CD4-positive, alpha-beta memory T cell (primary cell): ENCODE measurements at regions not wholly inside any gene's neighbourhood (a gene's known extent, or its start where the extent isn't known, plus 50 kb on each side); places are given as distances from the start of the nearest gene placed in this dataset.

Experiments
- CTCF ChIA-PET: fragments of 350-600 bp; sonication (Branson Sonifier 250); formaldehyde crosslinking; loops from one replicate; lab custom pipeline; 2021; ENCODE audit warnings: inconsistent platforms; ENCODE audit not compliant: partially characterized antibody; lab: Charles Lee
- POLR2A ChIA-PET: fragments of 350-600 bp; sonication (Branson Sonifier 250); formaldehyde crosslinking; loops from one replicate; lab custom pipeline; 2021; ENCODE audit not compliant: partially characterized antibody; lab: Charles Lee
- DNase-seq, 5 donors: peaks; one replicate each; pipeline versions ENCODE4 v3.0.0 to v3.0.0-alpha.2; 2020 to 2022; ENCODE audit warnings: mixed read lengths in 1 of 5
- H3K27ac ChIP-seq: one replicate; pipeline ENCODE4 v1.7.0; 2013; ENCODE audit warnings: low read depth, low read length
- H3K27me3 ChIP-seq: 2 replicates; pipeline ENCODE4 v1.7.0; 2013; ENCODE audit warnings: mild to moderate bottlenecking, low read length, moderate library complexity; ENCODE audit not compliant: insufficient read depth
- H3K36me3 ChIP-seq: 2 replicates; pipeline ENCODE4 v1.7.0; 2013; ENCODE audit warnings: mild to moderate bottlenecking, low read length, moderate library complexity; ENCODE audit not compliant: insufficient read depth
- H3K4me1 ChIP-seq: 2 replicates; pipeline ENCODE4 v1.7.0; 2013; ENCODE audit warnings: mild to moderate bottlenecking, low read length, moderate library complexity; ENCODE audit not compliant: insufficient read depth
- H3K4me3 ChIP-seq, 2 donors: one replicate each; pipeline ENCODE4 v1.7.0; 2013; ENCODE audit warnings: low read length in 2 of 2, mild to moderate bottlenecking in 1 of 2
- H3K9me3 ChIP-seq, 2 donors: one replicate each; pipeline ENCODE4 v1.7.0; 2013; ENCODE audit warnings: low read length in 2 of 2, control low read depth in 1 of 2; ENCODE audit not compliant: control insufficient read depth in 1 of 2
- H3K27ac Mint-ChIP-seq, 7 donors: one replicate each; pipeline ENCODE4 v1.8.0; 2020 to 2021; ENCODE audit warnings: mixed read lengths in 7 of 7, mild to moderate bottlenecking in 6 of 7, inconsistent platforms in 3 of 7, moderate library complexity in 3 of 7
- H3K27me3 Mint-ChIP-seq, 2 donors: one replicate each; pipeline ENCODE4 v1.8.0; 2020 to 2021; ENCODE audit warnings: mixed read lengths in 2 of 2
- H3K36me3 Mint-ChIP-seq, 2 donors: one replicate each; pipeline ENCODE4 v1.8.0; 2020 to 2021; ENCODE audit warnings: mixed read lengths in 2 of 2, inconsistent platforms in 1 of 2, mild to moderate bottlenecking in 1 of 2
- H3K4me1 Mint-ChIP-seq, 4 donors: one replicate each; pipeline ENCODE4 v1.8.0; 2020 to 2021; ENCODE audit warnings: mixed read lengths in 4 of 4, mild to moderate bottlenecking in 1 of 4
- H3K4me3 Mint-ChIP-seq, 8 donors: one replicate each; pipeline ENCODE4 v1.8.0; 2020 to 2021; ENCODE audit warnings: mixed read lengths in 8 of 8, mild to moderate bottlenecking in 7 of 8, moderate library complexity in 6 of 8, inconsistent platforms in 3 of 8
- H3K9me3 Mint-ChIP-seq, 8 donors: one replicate each; pipeline ENCODE4 v1.8.0; 2020 to 2021; ENCODE audit warnings: mixed read lengths in 8 of 8, mild to moderate bottlenecking in 5 of 8, inconsistent platforms in 3 of 8, moderate library complexity in 1 of 8
- intact Hi-C: fragments of 100-400 bp; cut with micrococcal nuclease; formaldehyde crosslinking; loops from one replicate; pipeline ENCODE4 v1.15.1; 2023

GRCh38 chr6:157756708-157757429 lies 66.2 kb upstream of the SNX9 start:
- peaks cover 28 to 74% (median 40%) of the 10 kb centered on the region in 4 donors for H3K4me1 Mint-ChIP-seq
- no peaks in the 10 kb centered on the region for H3K9me3 Mint-ChIP-seq
- no peaks in the 10 kb centered on the region for H3K36me3 ChIP-seq
- no peak overlapping the region for H3K27ac ChIP-seq
- peaks cover 6 to 7% of the 10 kb centered on the region in 2 donors for H3K27me3 Mint-ChIP-seq
- H3K4me3 Mint-ChIP-seq = peak overlapping the region in 5 of 8 donors; percentile 6 to 64 (median 39)
- H3K27me3 ChIP-seq = peaks cover 5% of the 10 kb centered on the region
- H3K27ac Mint-ChIP-seq = peak overlapping the region; percentile 11 to 88 (median 73)
- POLR2A ChIA-PET = interaction anchor here (0.8 to 3.7 kb wide), 4 partner anchors 10 to 270 kb away, joined by 3 to 17 read pairs (median 4); no protein-coding TSS in a partner anchor
- CTCF ChIA-PET = interaction anchor here (0.6 to 12.5 kb wide), 52 partner anchors 9 to 322 kb away, joined by 3 to 314 read pairs (median 4); partner anchors contain the start of gene SYNJ2
- peaks cover 43% of the 10 kb centered on the region for H3K4me1 ChIP-seq
- H3K36me3 Mint-ChIP-seq = no peaks in the 10 kb centered on the region
- intact Hi-C loops = loop anchor here (1.0 kb wide), 3 partner anchors 7 to 315 kb away; no protein-coding TSS in a partner anchor
- no peaks in the 10 kb centered on the region for H3K9me3 ChIP-seq
- H3K4me3 ChIP-seq = no peak overlapping the region
- peak; percentile 74 to 80 (median 76) for DNase-seq

- Histone ChIP-seq H3K4me1 (peaks cover 49% of the 10 kb centered on the region), H3K4me3 (no peak overlapping the region), H3K27me3 (peaks cover 5% of the 10 kb centered on the region), H3K27ac (no peak overlapping the region), H3K36me3 (no peaks in the 10 kb centered on the region), H3K9me3 (no peaks in the 10 kb centered on the region)
- intact Hi-C loops = no loop called here
- DNase-seq = no peak
- Mint-ChIP-seq H3K4me3 (no peak overlapping the region), H3K27ac (peak overlapping the region in 6 of 7 donors; percentile 24 to 90 (median 74)), H3K9me3 (no peaks in the 10 kb centered on the region), H3K27me3 (peaks cover 6 to 7% of the 10 kb centered on the region in 2 donors), H3K36me3 (no peaks in the 10 kb centered on the region), H3K4me1 (peaks cover 31 to 83% (median 47%) of the 10 kb centered on the region in 4 donors)
- ChIA-PET POLR2A (interaction anchor here (0.8 to 3.7 kb wide), 3 partner anchors 9 to 128 kb away, joined by 3 to 17 read pairs (median 3); no protein-coding TSS in a partner anchor), CTCF (interaction anchor here (0.6 to 12.5 kb wide), 39 partner anchors 8 to 316 kb away, joined by 3 to 314 read pairs (median 5); partner anchors contain the start of gene SYNJ2)
Observed at GRCh38 chr6:157757430-157758403, 65.3 kb upstream of the SNX9 start.

GRCh38 chr6:157758516-157759023 lies 64.5 kb upstream of the SNX9 start:
- intact Hi-C loops = no loop called here
- H3K4me3 Mint-ChIP-seq = no peak overlapping the region
- ChIA-PET CTCF (interaction anchor here (1.9 to 12.5 kb wide), 3 partner anchors 118 to 315 kb away, joined by 5 to 314 read pairs (median 7); no protein-coding TSS in a partner anchor), POLR2A (interaction anchor here (3.7 kb wide), 1 partner anchor 115 kb away, joined by 17 read pairs; no protein-coding TSS in a partner anchor)
- Histone ChIP-seq H3K4me3 (no peak overlapping the region), H3K27ac (no peak overlapping the region), H3K27me3 (peaks cover 5% of the 10 kb centered on the region), H3K36me3 (no peaks in the 10 kb centered on the region), H3K9me3 (no peaks in the 10 kb centered on the region), H3K4me1 (peaks cover 58% of the 10 kb centered on the region)
- H3K27me3 Mint-ChIP-seq = peaks cover 6% of the 10 kb centered on the region in 2 donors
- no peaks in the 10 kb centered on the region for H3K36me3 Mint-ChIP-seq
- H3K4me1 Mint-ChIP-seq = peaks cover 37 to 89% (median 54%) of the 10 kb centered on the region in 4 donors
- peak overlapping the region; percentile 24 to 90 (median 38) for H3K27ac Mint-ChIP-seq
- DNase-seq = no peak
- H3K9me3 Mint-ChIP-seq = no peaks in the 10 kb centered on the region

- peak overlapping the region in 4 of 7 donors; percentile 17 to 75 (median 56) for H3K27ac Mint-ChIP-seq
- Histone ChIP-seq H3K4me1 (peaks cover 63% of the 10 kb centered on the region), H3K27ac (no peak overlapping the region), H3K9me3 (no peaks in the 10 kb centered on the region), H3K36me3 (no peaks in the 10 kb centered on the region), H3K4me3 (no peak overlapping the region), H3K27me3 (peaks cover 5% of the 10 kb centered on the region)
- intact Hi-C loops = no loop called here
- POLR2A ChIA-PET = interaction anchor here (1.0 kb wide), 1 partner anchor 10 kb away, joined by 3 read pairs; no protein-coding TSS in a partner anchor
- CTCF ChIA-PET = interaction anchor here (0.7 to 12.5 kb wide), 7 partner anchors 10 to 315 kb away, joined by 3 to 314 read pairs (median 5); no protein-coding TSS in a partner anchor
- H3K4me1 Mint-ChIP-seq = peaks cover 42 to 89% (median 58%) of the 10 kb centered on the region in 4 donors
- no peaks in the 10 kb centered on the region for H3K9me3 Mint-ChIP-seq
- H3K27me3 Mint-ChIP-seq = peaks cover 5% of the 10 kb centered on the region in 2 donors
- DNase-seq = no peak
- H3K36me3 Mint-ChIP-seq = no peaks in the 10 kb centered on the region
- no peak overlapping the region for H3K4me3 Mint-ChIP-seq
Observed at GRCh38 chr6:157759028-157759427, 64.0 kb upstream of the SNX9 start.

- Mint-ChIP-seq H3K27me3 (peaks cover 0 to 6% of the 10 kb centered on the region in 2 donors), H3K4me1 (peaks cover 51 to 89% (median 64%) of the 10 kb centered on the region in 4 donors), H3K9me3 (no peaks in the 10 kb centered on the region), H3K27ac (peak overlapping the region in 4 of 7 donors; percentile 88 to 98 (median 94)), H3K36me3 (peaks cover 0 to 3% of the 10 kb centered on the region in 2 donors), H3K4me3 (no peak overlapping the region)
- Histone ChIP-seq H3K27me3 (no peaks in the 10 kb centered on the region), H3K4me3 (no peak overlapping the region), H3K4me1 (peaks cover 67% of the 10 kb centered on the region), H3K27ac (no peak overlapping the region), H3K9me3 (no peaks in the 10 kb centered on the region), H3K36me3 (no peaks in the 10 kb centered on the region)
- POLR2A ChIA-PET = interaction anchor here (1.0 kb wide), 1 partner anchor 9 kb away, joined by 3 read pairs; no protein-coding TSS in a partner anchor
- no peak for DNase-seq
- intact Hi-C loops = loop anchor here (2.0 to 5.0 kb wide), 2 partner anchors 222 to 267 kb away; partner anchors contain the start of gene SYNJ2
- CTCF ChIA-PET = interaction anchor here (1.1 to 12.5 kb wide), 8 partner anchors 11 to 314 kb away, joined by 3 to 314 read pairs (median 6); no protein-coding TSS in a partner anchor
Observed at GRCh38 chr6:157760137-157760536, 62.9 kb upstream of the SNX9 start.

GRCh38 chr6:157760589-157761330 lies 62.3 kb upstream of the SNX9 start:
- ChIA-PET POLR2A (interaction anchor here (4.1 kb wide), 1 partner anchor 125 kb away, joined by 21 read pairs; no protein-coding TSS in a partner anchor), CTCF (interaction anchor here (1.1 to 12.5 kb wide), 8 partner anchors 10 to 311 kb away, joined by 3 to 314 read pairs (median 6); no protein-coding TSS in a partner anchor)
- no peaks in the 10 kb centered on the region for H3K9me3 ChIP-seq
- H3K27me3 Mint-ChIP-seq = peaks cover 0 to 6% of the 10 kb centered on the region in 2 donors
- H3K27ac Mint-ChIP-seq = peak overlapping the region; percentile 88 to 98 (median 94)
- intact Hi-C loops = loop anchor here (2.0 to 5.0 kb wide), 2 partner anchors 222 to 266 kb away; partner anchors contain the start of gene SYNJ2
- H3K4me3 ChIP-seq = no peak overlapping the region
- H3K4me3 Mint-ChIP-seq = peak overlapping the region in 6 of 8 donors; percentile 2 to 77 (median 47)
- no peak for DNase-seq
- peaks cover 48 to 84% (median 60%) of the 10 kb centered on the region in 4 donors for H3K4me1 Mint-ChIP-seq
- H3K27me3 ChIP-seq = no peaks in the 10 kb centered on the region
- H3K36me3 ChIP-seq = no peaks in the 10 kb centered on the region
- no peak overlapping the region for H3K27ac ChIP-seq
- peaks cover 61% of the 10 kb centered on the region for H3K4me1 ChIP-seq
- no peaks in the 10 kb centered on the region for H3K9me3 Mint-ChIP-seq
- H3K36me3 Mint-ChIP-seq = peaks cover 0 to 3% of the 10 kb centered on the region in 2 donors
